GF-D8 (cell line): ENCODE measurements at regions not wholly inside any gene's neighbourhood (a gene's known extent, or its start where the extent isn't known, plus 50 kb on each side); places are given as distances from the start of the nearest gene placed in this dataset.
"Not testable (repeated sequence)": the region's sequence is repeated elsewhere in the genome, so short reads cannot be mapped to it uniquely, and the experiment has no call there.

Source experiments
- DNase-seq: peaks from one replicate; lab custom pipeline; 2025; lab: John Stamatoyannopoulos, UW

- DNase-seq, result no peak
Observed at GRCh38 chr1:185681034-185681633, 53.1 kb upstream of the HMCN1 start.

DNA sequence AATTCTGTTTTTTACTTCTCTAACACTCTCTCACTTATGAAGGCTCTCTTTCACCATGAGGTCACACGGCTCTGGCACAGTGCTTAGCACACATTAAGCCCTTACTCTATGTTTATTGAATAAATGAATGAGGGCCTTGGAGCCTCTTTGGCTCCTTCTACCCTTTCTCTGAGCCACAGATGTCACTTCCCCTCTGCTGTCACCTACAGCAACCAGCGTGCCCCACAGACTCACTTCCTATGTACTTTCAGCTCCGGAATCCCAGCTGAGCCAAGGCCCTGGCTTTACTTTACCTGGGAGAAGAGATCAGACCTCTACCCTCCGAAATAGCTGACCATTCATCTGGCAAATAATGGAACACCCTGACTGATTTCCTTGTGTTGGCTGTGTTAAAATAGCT lies 53.7 kb upstream of the HMCN1 start:
- DNase-seq, result no peak

- no peak for DNase-seq
Observed at GRCh38 chr1:185679220-185679619, 55.0 kb upstream of the HMCN1 start.

- DNase-seq, result no peak
Observed at GRCh38 chr1:185676969-185677368, 57.2 kb upstream of the HMCN1 start.

DNA sequence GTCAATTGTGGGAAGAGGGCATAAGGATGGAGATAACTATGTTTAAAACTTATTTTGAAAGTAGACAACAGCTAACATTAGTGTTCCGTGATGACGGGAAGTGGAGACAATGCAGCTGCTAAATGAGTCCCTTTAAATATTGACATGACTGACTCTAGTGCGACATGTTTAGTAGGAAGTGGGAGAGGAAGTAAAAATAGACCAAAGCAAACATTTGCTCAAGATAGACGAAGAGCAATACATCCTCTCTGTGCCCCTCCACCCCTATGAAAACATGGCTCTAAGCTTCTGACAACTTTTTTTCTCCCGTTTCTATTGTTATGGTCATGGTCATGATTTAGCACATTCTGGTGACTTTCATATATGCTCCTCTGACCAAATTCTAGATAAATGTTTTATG lies 60.0 kb upstream of the HMCN1 start:
- DNase-seq, result no peak

DNA sequence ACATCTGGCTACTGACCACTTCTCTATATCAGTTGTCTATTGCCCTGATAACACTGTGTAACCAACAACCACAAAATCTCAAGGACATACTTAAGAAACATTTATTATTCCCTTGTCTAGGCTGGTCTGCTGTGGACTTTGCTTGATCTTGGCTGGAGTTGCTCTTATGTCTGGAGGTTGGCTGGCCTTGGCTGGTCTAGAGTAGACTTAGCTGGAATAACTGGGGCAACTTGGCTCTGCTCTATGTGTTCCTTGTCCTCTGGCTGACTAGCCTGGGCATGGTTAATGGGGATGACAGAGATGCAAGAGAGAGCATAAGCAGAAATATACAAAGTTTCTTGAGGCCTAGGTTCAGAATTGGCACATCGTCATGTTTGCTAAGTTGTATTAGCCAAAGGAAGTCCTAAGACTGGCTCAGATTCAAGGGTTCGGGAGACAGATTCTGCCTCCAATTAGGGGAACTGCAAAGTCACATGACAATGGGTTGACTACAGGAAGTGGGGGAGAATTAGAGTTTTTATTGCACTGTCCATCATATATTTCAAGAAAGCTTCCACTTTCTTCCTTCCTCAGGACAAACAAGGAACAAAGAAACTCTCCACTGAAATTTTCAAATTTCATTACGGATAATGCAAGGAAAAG lies 61.4 kb upstream of the HMCN1 start:
- no peak for DNase-seq

- DNase-seq, result no peak
Observed at GRCh38 chr1:185670187-185670627, 64.0 kb upstream of the HMCN1 start.

- no peak for DNase-seq
Observed at GRCh38 chr1:185668013-185668412, 66.2 kb upstream of the HMCN1 start.

DNA sequence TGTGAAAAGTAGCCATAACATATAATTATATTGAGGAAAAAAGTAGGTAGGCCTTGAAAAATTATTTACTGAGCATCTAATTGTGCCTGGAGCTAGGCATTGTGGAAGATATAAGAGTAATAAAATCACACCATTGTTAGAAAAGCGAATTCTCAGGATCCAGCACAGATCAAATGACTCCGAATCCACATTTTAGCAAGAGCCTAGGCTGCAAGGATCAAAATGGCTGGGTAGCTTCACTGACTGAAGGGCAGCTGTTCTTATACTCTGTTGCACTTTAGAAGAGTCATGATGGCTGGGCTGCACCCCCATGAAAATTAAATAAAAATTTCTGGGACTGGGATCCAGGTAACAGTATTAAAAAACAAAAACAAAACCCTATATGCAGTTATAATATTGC lies 67.6 kb upstream of the HMCN1 start:
- no peak for DNase-seq

DNA sequence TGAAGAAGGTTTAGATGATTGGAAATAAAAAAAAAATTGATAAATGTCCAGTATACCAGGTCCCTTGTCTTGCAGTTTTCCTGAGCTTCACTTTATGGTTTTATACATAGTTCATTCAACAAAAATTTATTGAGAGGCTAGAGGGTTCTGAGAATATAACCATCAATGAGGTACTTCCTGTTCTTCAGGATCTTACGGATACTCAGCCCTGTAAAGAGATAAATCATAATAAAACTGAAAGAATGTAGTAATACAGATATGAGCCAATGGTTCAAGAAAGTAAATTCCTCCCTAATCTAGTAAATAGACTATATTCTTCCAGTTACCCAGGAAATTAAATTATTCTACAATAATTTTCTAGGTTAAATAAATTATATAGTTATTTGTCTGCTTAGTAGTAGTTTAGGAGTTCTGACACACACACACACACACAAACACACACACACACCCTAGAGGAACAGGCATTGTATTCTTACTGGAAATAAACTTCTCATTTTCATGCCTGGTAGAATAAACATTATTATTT lies 70.4 kb upstream of the HMCN1 start:
- no peak for DNase-seq

GRCh38 chr1:185663332-185663731 lies 70.9 kb upstream of the HMCN1 start:
- no peak for DNase-seq

GRCh38 chr1:185661971-185662370 lies 72.2 kb upstream of the HMCN1 start:
- DNase-seq, result no peak

GRCh38 chr1:185656663-185657062 lies 77.5 kb upstream of the HMCN1 start:
- DNase-seq, result no peak

DNA sequence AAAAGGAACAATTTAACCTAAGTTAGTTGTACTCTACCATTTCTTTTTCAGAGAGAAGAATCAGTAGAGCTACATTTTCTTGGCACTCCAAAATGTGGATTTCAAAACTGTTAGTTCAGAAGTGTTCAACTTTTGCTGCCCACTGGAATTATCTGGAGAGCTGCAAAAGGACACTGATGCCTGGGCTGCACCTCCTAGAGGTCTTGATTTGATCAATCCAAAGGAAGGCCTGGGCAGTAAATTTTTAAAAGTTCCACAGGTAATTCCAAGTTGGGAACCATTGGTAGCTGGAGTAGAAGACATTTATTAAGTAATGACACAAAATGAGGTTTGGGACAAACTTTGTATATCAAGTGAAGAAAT lies 79.3 kb upstream of the HMCN1 start:
- no peak for DNase-seq

DNA sequence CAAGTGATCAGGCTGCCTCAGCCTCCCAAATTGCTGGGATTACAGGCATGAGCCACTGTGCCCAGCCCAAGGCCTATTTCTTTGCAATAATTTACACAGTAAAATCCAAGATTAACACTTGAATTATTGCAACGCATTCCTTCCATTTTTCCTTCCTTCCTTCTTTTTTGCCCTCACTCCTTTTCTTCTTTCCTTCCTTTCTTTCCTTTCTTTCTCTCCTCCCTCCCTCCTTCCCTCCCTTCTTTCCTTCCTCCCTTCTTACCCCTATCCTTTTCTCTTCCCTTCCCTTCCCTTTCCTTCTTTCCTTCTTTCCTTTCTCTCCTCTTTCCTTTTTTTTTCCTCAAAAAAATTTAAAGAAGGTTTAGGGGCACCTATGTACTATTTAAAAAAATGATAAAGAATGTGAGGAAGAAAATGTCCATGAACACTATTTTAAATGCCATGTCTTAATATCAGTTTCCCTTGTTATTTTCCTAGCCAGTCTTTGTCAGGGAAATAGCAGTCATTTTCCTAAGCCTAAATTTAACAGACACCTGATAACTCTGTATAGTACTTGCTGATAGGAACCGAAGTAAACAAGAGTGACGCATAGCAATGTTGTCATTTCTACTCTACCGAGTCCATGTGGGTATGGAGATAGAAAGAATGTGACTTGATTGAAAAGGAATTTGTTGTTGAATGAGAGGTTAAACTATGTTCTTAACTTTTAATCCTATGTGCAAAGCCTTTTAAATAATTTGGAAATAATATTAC lies 79.8 kb upstream of the HMCN1 start:
- DNase-seq, result no peak

DNA sequence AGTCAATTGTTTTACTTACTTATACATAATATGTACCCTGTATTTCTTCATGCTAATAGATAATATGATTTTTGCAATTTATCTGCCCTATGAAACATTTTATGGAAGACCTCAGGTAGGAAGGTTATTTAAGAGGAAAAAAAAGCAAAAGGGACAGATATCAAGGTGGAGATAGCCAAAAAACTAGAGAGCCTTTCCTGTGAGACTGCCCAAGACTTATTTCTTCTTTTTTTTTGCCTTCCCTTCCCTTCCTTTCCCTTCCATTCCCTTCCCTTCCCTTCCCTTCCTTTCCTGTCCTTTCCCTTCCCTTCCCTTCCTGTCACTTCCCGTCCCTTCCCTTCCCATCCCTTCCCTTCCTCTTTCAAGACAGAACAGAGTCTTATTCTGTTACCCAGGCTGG lies 80.6 kb upstream of the HMCN1 start:
- no peak for DNase-seq

GRCh38 chr1:185652348-185652747 lies 81.8 kb upstream of the HMCN1 start:
- no peak for DNase-seq

DNA sequence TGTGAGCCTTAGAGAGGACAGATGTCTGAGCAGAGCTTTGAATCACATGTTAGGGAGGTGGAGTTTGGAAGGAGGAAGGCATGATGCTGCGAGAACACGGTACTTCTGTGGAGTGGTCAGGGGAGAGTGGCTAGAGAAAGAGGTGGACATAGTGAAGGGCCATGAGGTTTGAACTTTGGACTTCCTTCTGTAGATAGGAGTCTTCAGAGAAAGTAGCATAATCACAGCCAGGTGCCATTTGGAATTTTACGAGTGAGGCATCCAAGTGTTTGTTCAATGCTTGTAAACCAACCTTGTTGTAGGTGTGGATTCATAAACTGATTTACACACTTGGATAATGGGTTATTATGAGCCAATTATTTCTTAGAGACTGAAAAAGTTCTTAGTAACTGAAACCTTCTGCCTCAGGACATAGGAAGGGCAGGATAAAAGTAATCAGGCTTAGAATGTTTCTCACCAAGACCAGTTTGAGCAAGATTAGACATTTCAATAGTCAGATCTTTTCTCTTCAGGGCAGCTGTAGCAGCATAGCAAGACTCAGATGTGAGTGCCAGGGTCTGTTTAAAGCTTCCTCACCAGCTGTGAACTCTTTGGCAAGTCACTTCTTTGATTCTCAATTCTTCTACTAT lies 83.5 kb upstream of the HMCN1 start:
- DNase-seq, result no peak

DNA sequence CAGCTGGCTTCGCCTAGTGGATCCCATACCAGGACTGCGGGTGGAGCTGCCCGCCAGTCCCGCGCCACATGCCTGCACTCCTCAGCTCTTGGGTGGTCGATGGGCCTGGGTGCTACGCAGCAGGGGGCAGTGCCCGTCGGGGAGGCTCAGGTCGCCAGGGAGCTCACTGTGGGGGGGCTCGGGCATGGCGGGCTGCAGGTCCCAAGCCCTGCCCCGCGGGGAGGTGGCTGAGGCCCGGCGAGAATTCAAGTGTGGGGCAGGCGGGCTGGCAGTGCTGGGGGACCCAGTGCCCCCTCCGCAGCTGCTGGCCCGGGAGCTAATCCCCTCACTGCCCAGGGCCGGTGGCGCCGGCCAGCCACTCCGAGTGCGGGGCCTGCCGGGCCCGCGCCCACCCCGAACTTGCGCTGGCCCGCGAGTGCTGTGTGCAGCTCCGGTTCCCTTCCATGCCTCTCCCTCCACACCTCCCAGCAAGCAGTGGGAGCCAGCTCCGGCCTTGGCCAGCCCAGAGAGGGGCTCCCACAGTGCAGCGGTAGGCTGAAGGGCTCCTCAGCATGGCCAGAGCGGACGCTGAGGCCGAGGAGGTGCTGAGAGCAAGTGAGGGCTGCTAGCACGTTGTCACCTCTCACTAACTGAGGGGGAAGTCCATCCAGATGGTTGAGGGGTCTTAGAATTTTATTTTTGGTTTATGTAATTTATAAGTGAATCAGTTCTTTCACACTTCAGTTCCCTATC lies 85.2 kb upstream of the HMCN1 start:
- no peak for DNase-seq

- DNase-seq, result not testable (repeated sequence)
Observed at GRCh38 chr1:185647597-185648267, 86.5 kb upstream of the HMCN1 start.

GRCh38 chr1:185646202-185646683 lies 87.9 kb upstream of the HMCN1 start:
- DNase-seq, result no peak
